ENCODE measurements at regions not wholly inside any gene's neighbourhood (a gene's known extent, or its start where the extent isn't known, plus 50 kb on each side); places are given as distances from the start of the nearest gene placed in this dataset.

- DNase-seq (ENCODE audit: extremely low read depth, low read depth), result no peak
Measured at GRCh38 chr7:96638669-96639068, 71.0 kb downstream of the SEM1 start.

- no peak for DNase-seq (ENCODE audit: extremely low read depth, low read depth)
Measured at GRCh38 chr7:96637522-96637921, 72.1 kb downstream of the SEM1 start.

GRCh38 chr7:96636979-96637378 lies 72.7 kb downstream of the SEM1 start:
- DNase-seq (ENCODE audit: extremely low read depth, low read depth), result no peak

- DNase-seq (ENCODE audit: extremely low read depth, low read depth), result no peak
Measured at GRCh38 chr7:96636342-96636860, 73.2 kb downstream of the SEM1 start.

- DNase-seq (ENCODE audit: extremely low read depth, low read depth), result no peak
Measured at GRCh38 chr7:96629884-96630283, 79.8 kb downstream of the SEM1 start.

- DNase-seq (ENCODE audit: extremely low read depth, low read depth), result no peak
Measured at GRCh38 chr7:96624954-96625353, 84.7 kb downstream of the SEM1 start.

- no peak for DNase-seq (ENCODE audit: extremely low read depth, low read depth)
Measured at GRCh38 chr7:96621932-96622331, 87.7 kb downstream of the SEM1 start.

GRCh38 chr7:96614154-96614867 lies 95.3 kb downstream of the SEM1 start:
- DNase-seq (ENCODE audit: extremely low read depth, low read depth), result no peak

GRCh38 chr7:96612034-96612433 lies 97.6 kb downstream of the SEM1 start:
- DNase-seq (ENCODE audit: extremely low read depth, low read depth), result no peak

- no peak for DNase-seq (ENCODE audit: extremely low read depth, low read depth)
Measured at GRCh38 chr7:96605045-96605716, 104.5 kb downstream of the SEM1 start.

GRCh38 chr7:96599288-96599936 lies 110.2 kb downstream of the SEM1 start:
- no peak for DNase-seq (ENCODE audit: extremely low read depth, low read depth)

- no peak for DNase-seq (ENCODE audit: extremely low read depth, low read depth)
Measured at GRCh38 chr7:96598421-96598820, 111.2 kb downstream of the SEM1 start.

GRCh38 chr7:96596120-96596826 lies 113.4 kb downstream of the SEM1 start:
- DNase-seq (ENCODE audit: extremely low read depth, low read depth), result no peak

- no peak for DNase-seq (ENCODE audit: extremely low read depth, low read depth)
Measured at GRCh38 chr7:96591900-96592676, 117.6 kb downstream of the SEM1 start.

- no peak for DNase-seq (ENCODE audit: extremely low read depth, low read depth)
Measured at GRCh38 chr7:96591159-96591899, 118.3 kb downstream of the SEM1 start.

GRCh38 chr7:96589038-96589437 lies 120.6 kb downstream of the SEM1 start:
- DNase-seq (ENCODE audit: extremely low read depth, low read depth), result no peak

GRCh38 chr7:96579119-96579518 lies 130.5 kb downstream of the SEM1 start:
- DNase-seq (ENCODE audit: extremely low read depth, low read depth), result no peak

- no peak for DNase-seq (ENCODE audit: extremely low read depth, low read depth)
Measured at GRCh38 chr7:96578606-96579005, 131.0 kb downstream of the SEM1 start.

GRCh38 chr7:96563409-96563808 lies 146.2 kb downstream of the SEM1 start:
- DNase-seq (ENCODE audit: extremely low read depth, low read depth), result no peak

GRCh38 chr7:96562966-96563365 lies 146.7 kb downstream of the SEM1 start:
- DNase-seq (ENCODE audit: extremely low read depth, low read depth), result no peak

Data from NCI-H460 (cell line).